KMS-11 (cell line): ENCODE measurements at regions not wholly inside any gene's neighbourhood (a gene's known extent, or its start where the extent isn't known, plus 50 kb on each side); places are given as distances from the start of the nearest gene placed in this dataset.

Experiments
- H2AFZ ChIP-seq: fragments of 200-600 bp; sonication (generic); 2 replicates; pipeline ENCODE4 v1.6.1; 2016; ENCODE audit warnings: antibody characterized with exemption, mixed run types, low read depth
- H3K27ac ChIP-seq: fragments of 200-600 bp; sonication (generic); 2 replicates; pipeline ENCODE4 v1.6.1; 2016; ENCODE audit warnings: mild to moderate bottlenecking, mixed run types
- H3K27me3 ChIP-seq: fragments of 200-600 bp; sonication (generic); 2 replicates; pipeline ENCODE4 v1.6.1; 2017; ENCODE audit warnings: mild to moderate bottlenecking, low read depth, mixed run types, moderate library complexity; ENCODE audit not compliant: insufficient read depth
- H3K36me3 ChIP-seq: fragments of 200-600 bp; sonication (generic); 2 replicates; pipeline ENCODE4 v1.6.1; 2017; ENCODE audit warnings: mild to moderate bottlenecking, mixed run types; ENCODE audit not compliant: insufficient read depth
- H3K4me1 ChIP-seq: fragments of 200-600 bp; sonication (generic); 2 replicates; pipeline ENCODE4 v1.6.1; 2016; ENCODE audit warnings: mild to moderate bottlenecking, low read depth, mixed run types; ENCODE audit not compliant: poor library complexity, severe bottlenecking
- H3K4me2 ChIP-seq: fragments of 200-600 bp; sonication (generic); 2 replicates; pipeline ENCODE4 v1.7.0; 2016; ENCODE audit warnings: mild to moderate bottlenecking, mixed run types
- H3K4me3 ChIP-seq: fragments of 200-600 bp; sonication (generic); IDR thresholded peaks from 2 replicates; pipeline ENCODE4 v1.6.1; 2017; ENCODE audit warnings: low read depth, low read length, mixed read lengths; ENCODE audit not compliant: insufficient read depth
- H3K79me2 ChIP-seq: fragments of 200-600 bp; sonication (generic); 2 replicates; pipeline ENCODE4 v1.6.1; 2016; ENCODE audit warnings: low read depth, mixed run types; ENCODE audit not compliant: insufficient read depth
- H3K9ac ChIP-seq: fragments of 200-600 bp; sonication (generic); 2 replicates; pipeline ENCODE4 v1.6.1; 2016; ENCODE audit warnings: mild to moderate bottlenecking, mixed run types
- H4K20me1 ChIP-seq: fragments of 200-600 bp; sonication (generic); 2 replicates; pipeline ENCODE4 v1.6.1; 2016; ENCODE audit warnings: mild to moderate bottlenecking, mixed run types; ENCODE audit not compliant: insufficient read depth
- TF ChIP-seq, protein P1 (sequence below): fragments of 200-600 bp; sonication (generic); conservative IDR thresholded peaks from 2 replicates; pipeline ENCODE4 v1.6.1; 2017; ENCODE audit warnings: low read depth, mild to moderate bottlenecking, antibody characterized with exemption, low read length, moderate library complexity, mixed read lengths

DNA sequence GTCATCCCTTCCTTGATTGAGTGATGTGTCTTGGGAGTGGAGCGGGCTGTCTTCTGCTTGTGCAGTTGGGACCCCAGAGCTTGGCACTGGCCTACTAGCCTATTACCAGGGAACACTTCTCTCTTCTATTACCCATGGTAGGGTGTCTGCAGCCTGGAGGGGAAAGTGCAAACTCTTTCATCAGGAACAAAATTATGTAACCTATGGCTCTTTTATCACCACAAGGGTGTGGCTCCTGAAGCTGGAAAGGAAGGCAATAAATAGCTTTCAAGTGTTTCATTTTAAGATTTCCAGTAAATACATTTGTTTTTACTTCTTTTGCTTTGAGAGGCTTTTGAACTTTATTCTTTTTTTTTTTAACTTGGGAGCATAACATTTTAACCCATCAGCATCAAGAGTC, 349.7 kb upstream of the FAR2 start:
- Histone ChIP-seq H3K27me3 (no peaks in the 10 kb centered on the region), H4K20me1 (no peaks in the 10 kb centered on the region), H3K79me2 (no peaks in the 10 kb centered on the region), H3K27ac (no peak overlapping the region), H3K9ac (no peak overlapping the region), H2AFZ (no peak overlapping the region), H3K4me3 (no peak overlapping the region), H3K4me1 (peaks cover 8% of the 10 kb centered on the region), H3K4me2 (no peak overlapping the region), H3K36me3 (no peaks in the 10 kb centered on the region)
- TF ChIP-seq, protein P1, sequence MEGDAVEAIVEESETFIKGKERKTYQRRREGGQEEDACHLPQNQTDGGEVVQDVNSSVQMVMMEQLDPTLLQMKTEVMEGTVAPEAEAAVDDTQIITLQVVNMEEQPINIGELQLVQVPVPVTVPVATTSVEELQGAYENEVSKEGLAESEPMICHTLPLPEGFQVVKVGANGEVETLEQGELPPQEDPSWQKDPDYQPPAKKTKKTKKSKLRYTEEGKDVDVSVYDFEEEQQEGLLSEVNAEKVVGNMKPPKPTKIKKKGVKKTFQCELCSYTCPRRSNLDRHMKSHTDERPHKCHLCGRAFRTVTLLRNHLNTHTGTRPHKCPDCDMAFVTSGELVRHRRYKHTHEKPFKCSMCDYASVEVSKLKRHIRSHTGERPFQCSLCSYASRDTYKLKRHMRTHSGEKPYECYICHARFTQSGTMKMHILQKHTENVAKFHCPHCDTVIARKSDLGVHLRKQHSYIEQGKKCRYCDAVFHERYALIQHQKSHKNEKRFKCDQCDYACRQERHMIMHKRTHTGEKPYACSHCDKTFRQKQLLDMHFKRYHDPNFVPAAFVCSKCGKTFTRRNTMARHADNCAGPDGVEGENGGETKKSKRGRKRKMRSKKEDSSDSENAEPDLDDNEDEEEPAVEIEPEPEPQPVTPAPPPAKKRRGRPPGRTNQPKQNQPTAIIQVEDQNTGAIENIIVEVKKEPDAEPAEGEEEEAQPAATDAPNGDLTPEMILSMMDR, result no peak

DNA sequence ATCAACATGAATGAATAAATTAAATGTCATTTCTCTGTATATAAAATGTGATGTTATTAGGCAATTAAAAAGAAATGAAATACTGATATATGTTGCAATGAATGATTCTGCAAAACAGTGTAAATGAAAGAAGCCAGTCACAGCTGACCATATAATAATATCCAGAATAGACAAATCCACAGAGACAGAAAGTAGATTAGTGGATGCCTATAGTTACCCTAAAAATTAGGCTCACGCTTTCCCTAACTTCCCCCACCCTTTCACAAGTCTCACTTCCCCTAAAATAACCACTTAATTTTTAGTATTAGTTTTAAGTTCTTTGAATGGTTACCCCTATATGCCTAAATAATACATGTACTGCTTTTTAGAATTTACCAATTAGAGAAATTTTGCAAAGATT, 348.9 kb upstream of the FAR2 start:
- H4K20me1 ChIP-seq, result no peaks in the 10 kb centered on the region
- TF ChIP-seq, protein P1, result no peak
- H3K4me1 ChIP-seq, result peaks cover 8% of the 10 kb centered on the region
- H2AFZ ChIP-seq, result no peak overlapping the region
- no peak overlapping the region for H3K27ac ChIP-seq
- H3K27me3 ChIP-seq, result no peaks in the 10 kb centered on the region
- H3K9ac ChIP-seq, result no peak overlapping the region
- H3K4me2 ChIP-seq, result no peak overlapping the region
- no peaks in the 10 kb centered on the region for H3K36me3 ChIP-seq
- no peak overlapping the region for H3K4me3 ChIP-seq
- H3K79me2 ChIP-seq, result no peaks in the 10 kb centered on the region

DNA sequence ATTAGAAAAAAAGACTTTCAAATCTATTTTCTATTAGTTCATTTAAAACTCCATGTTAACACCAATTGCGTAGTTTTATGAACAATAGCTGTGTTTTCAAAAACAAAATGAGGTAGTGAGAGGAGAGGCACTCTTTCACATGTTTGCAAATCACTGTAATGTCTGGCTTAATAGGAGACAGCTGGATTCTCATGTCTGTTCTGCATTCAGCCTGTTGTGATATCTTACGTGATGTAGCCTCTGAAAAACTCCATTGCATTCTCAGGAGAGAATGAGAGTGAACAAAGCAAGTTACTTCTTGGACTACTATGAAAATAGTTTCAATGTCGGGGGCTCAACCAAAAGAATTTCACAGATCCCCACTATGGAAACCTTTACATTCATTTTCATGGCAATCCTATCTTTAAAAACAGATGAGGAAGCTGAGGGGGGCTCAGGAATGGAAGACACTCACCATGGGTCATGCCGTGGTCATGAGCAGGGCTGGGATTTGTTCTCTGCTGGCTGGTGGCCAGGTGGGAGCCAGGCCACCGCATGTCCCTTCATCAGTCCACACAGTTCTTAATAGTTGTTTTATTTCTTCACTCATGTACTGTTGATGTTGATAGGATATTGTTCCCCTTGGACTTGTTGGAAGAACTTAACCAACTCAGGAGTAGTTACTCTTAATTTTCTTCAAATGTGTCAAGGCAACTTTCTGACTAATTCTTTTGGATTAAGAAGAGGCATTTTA, 346.2 kb upstream of the FAR2 start:
- H2AFZ ChIP-seq, result no peak overlapping the region
- no peaks in the 10 kb centered on the region for H4K20me1 ChIP-seq
- no peak overlapping the region for H3K9ac ChIP-seq
- no peak overlapping the region for H3K4me2 ChIP-seq
- H3K27ac ChIP-seq, result no peak overlapping the region
- H3K4me1 ChIP-seq, result no peaks in the 10 kb centered on the region
- no peaks in the 10 kb centered on the region for H3K79me2 ChIP-seq
- H3K27me3 ChIP-seq, result no peaks in the 10 kb centered on the region
- TF ChIP-seq, protein P1, result no peak
- H3K36me3 ChIP-seq, result no peaks in the 10 kb centered on the region
- H3K4me3 ChIP-seq, result no peak overlapping the region

DNA sequence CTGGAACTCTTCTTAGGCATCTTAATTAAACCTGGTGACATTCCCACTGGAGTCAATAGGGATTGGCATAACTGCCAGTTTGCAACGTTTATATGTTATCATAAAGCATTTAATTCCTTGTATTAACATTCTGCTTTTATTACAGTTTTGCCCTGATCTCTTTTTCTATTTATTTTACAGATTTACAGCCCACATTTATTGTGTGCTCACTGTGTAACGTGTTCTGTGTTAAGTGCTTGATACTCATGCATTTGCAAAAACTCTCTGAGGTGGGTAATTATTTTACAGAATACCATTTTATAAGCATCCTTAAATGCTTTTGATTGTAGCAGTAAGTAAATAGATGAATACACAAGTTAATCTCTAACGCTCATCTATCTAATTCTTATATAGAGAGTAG, 341.5 kb upstream of the FAR2 start:
- TF ChIP-seq, protein P1, result no peak
- H3K27me3 ChIP-seq, result no peaks in the 10 kb centered on the region
- H3K36me3 ChIP-seq, result no peaks in the 10 kb centered on the region
- H3K27ac ChIP-seq, result no peak overlapping the region
- H4K20me1 ChIP-seq, result no peaks in the 10 kb centered on the region
- no peak overlapping the region for H2AFZ ChIP-seq
- H3K79me2 ChIP-seq, result no peaks in the 10 kb centered on the region
- no peak overlapping the region for H3K4me3 ChIP-seq
- no peaks in the 10 kb centered on the region for H3K4me1 ChIP-seq
- H3K4me2 ChIP-seq, result no peak overlapping the region
- no peak overlapping the region for H3K9ac ChIP-seq
